ENCODE measurements at regions not wholly inside any gene's neighbourhood (a gene's known extent, or its start where the extent isn't known, plus 50 kb on each side); places are given as distances from the start of the nearest gene placed in this dataset.

- ATAC-seq (ENCODE audit: insufficient read depth, low FRiP score) (no peak), DNase-seq (no peak)
- Histone ChIP-seq H3K4me3 (no peak overlapping the region), H3K27ac (ENCODE audit: low read depth in 1 of 2, low read length in 1 of 2) (no peak overlapping the region), H3K4me1 (ENCODE audit: control insufficient read depth in 5 of 5, insufficient read depth in 5 of 5, low read length in 5 of 5) (peaks cover 0 to 12% (median 4%) of the 10 kb centered on the region in 5 donors), H3K9ac (ENCODE audit: insufficient read depth in 1 of 2, low read length in 2 of 2) (no peak overlapping the region), H3K36me3 (ENCODE audit: control insufficient read depth in 4 of 4, insufficient read depth in 4 of 4, low read length in 4 of 4) (no peaks in the 10 kb centered on the region), H3K27me3 (ENCODE audit: control insufficient read depth in 3 of 3, insufficient read depth in 3 of 3, low read length in 2 of 3) (no peaks in the 10 kb centered on the region), H3K9me3 (ENCODE audit: control insufficient read depth in 4 of 4, insufficient read depth in 3 of 4, low read length in 3 of 4) (no peaks in the 10 kb centered on the region)
- WGBS, 2 donors, result 95% methylated on average over 8 of the region's 8 CpGs
- TF ChIP-seq CTCF (IDR thresholded peaks at IDR 0.05; ENCODE audit: control extremely low read depth, extremely low read depth), result no peak
Measured at GRCh38 chr11:70569618-70569890, 171.2 kb downstream of the CTTN start.

DNA sequence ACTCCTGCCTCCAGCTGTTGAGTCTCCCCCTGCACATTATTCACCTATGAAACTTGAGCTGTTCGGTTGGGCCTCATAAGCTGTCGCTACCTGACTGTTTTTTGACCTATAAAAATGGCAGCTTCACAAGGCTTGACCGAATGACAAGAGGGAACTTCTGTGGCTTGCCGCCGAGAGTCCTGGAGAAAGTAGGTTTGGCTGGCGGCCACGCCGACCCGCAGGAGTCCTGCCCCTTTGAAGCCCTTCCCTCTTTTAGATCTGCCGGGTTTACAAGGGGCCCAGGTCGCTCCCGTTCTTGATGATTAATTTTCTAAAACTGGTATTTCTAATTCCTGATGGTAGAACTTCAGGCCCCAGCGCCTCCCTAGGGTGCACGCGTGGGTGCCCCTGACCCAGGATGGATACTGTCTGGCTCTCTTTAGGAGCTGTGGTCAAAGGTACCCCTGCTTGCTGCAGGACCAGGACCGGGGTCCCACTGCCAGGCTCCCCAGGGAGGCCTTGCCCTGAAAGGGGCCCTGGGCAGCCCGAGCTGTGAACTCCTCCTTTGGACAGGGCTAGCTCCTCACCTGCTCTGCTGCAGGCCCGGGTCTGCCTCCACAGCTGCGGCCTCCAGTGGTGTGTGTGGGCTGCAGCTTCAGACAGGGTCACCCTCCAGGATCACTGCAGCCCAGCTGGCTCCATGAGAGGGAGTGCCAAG lies 171.8 kb downstream of the CTTN start:
- Histone ChIP-seq H3K4me3 (no peak overlapping the region), H3K9ac (ENCODE audit: insufficient read depth in 1 of 2, low read length in 2 of 2) (no peak overlapping the region), H3K4me1 (ENCODE audit: control insufficient read depth in 5 of 5, insufficient read depth in 5 of 5, low read length in 5 of 5) (peaks cover 0 to 12% (median 4%) of the 10 kb centered on the region in 5 donors), H3K27me3 (ENCODE audit: control insufficient read depth in 3 of 3, insufficient read depth in 3 of 3, low read length in 2 of 3) (no peaks in the 10 kb centered on the region), H3K27ac (ENCODE audit: low read depth in 1 of 2, low read length in 1 of 2) (no peak overlapping the region), H3K36me3 (ENCODE audit: control insufficient read depth in 4 of 4, insufficient read depth in 4 of 4, low read length in 4 of 4) (no peaks in the 10 kb centered on the region), H3K9me3 (ENCODE audit: control insufficient read depth in 4 of 4, insufficient read depth in 3 of 4, low read length in 3 of 4) (no peaks in the 10 kb centered on the region)
- no peak for DNase-seq
- TF ChIP-seq CTCF (IDR thresholded peaks at IDR 0.05; ENCODE audit: control extremely low read depth, extremely low read depth), result no peak
- 87 to 95% methylated on average over 19 of the region's 19 CpGs for WGBS, 2 donors
- no peak for ATAC-seq (ENCODE audit: insufficient read depth, low FRiP score)

- no peak overlapping the region for H3K4me3 ChIP-seq
- H3K4me1 ChIP-seq (ENCODE audit: control insufficient read depth in 5 of 5, insufficient read depth in 5 of 5, low read length in 5 of 5), result peaks cover 0 to 12% (median 4%) of the 10 kb centered on the region in 5 donors
- ATAC-seq (ENCODE audit: insufficient read depth, low FRiP score) (no peak), DNase-seq (no peak)
- H3K9me3 ChIP-seq (ENCODE audit: control insufficient read depth in 4 of 4, insufficient read depth in 3 of 4, low read length in 3 of 4), result no peaks in the 10 kb centered on the region
- 78 to 81% methylated on average over 11 of the region's 11 CpGs for WGBS, 2 donors
- H3K36me3 ChIP-seq (ENCODE audit: control insufficient read depth in 4 of 4, insufficient read depth in 4 of 4, low read length in 4 of 4), result no peaks in the 10 kb centered on the region
- H3K27ac ChIP-seq (ENCODE audit: low read depth in 1 of 2, low read length in 1 of 2), result no peak overlapping the region
- H3K9ac ChIP-seq (ENCODE audit: insufficient read depth in 1 of 2, low read length in 2 of 2), result no peak overlapping the region
- TF ChIP-seq CTCF (IDR thresholded peaks at IDR 0.05; ENCODE audit: control extremely low read depth, extremely low read depth), result no peak
- no peaks in the 10 kb centered on the region for H3K27me3 ChIP-seq (ENCODE audit: control insufficient read depth in 3 of 3, insufficient read depth in 3 of 3, low read length in 2 of 3)
Measured at GRCh38 chr11:70570693-70571395, 172.5 kb downstream of the CTTN start.

- Histone ChIP-seq H3K4me3 (no peak overlapping the region), H3K9me3 (ENCODE audit: control insufficient read depth in 4 of 4, insufficient read depth in 3 of 4, low read length in 3 of 4) (no peaks in the 10 kb centered on the region), H3K4me1 (ENCODE audit: control insufficient read depth in 5 of 5, insufficient read depth in 5 of 5, low read length in 5 of 5) (peaks cover 0 to 11% (median 4%) of the 10 kb centered on the region in 5 donors), H3K27ac (ENCODE audit: low read depth in 1 of 2, low read length in 1 of 2) (no peak overlapping the region), H3K27me3 (ENCODE audit: control insufficient read depth in 3 of 3, insufficient read depth in 3 of 3, low read length in 2 of 3) (no peaks in the 10 kb centered on the region), H3K36me3 (ENCODE audit: control insufficient read depth in 4 of 4, insufficient read depth in 4 of 4, low read length in 4 of 4) (no peaks in the 10 kb centered on the region), H3K9ac (ENCODE audit: insufficient read depth in 1 of 2, low read length in 2 of 2) (no peak overlapping the region)
- TF ChIP-seq CTCF (IDR thresholded peaks at IDR 0.05; ENCODE audit: control extremely low read depth, extremely low read depth), result no peak
- no peak for ATAC-seq (ENCODE audit: insufficient read depth, low FRiP score)
- no peak for DNase-seq
- 97 to 98% methylated on average over 18 of the region's 18 CpGs for WGBS, 2 donors
Measured at GRCh38 chr11:70572974-70573260, 174.6 kb downstream of the CTTN start.

Data from lung (tissue), 11 donors.